NCI-H146 (cell line): ENCODE measurements at regions not wholly inside any gene's neighbourhood (a gene's known extent, or its start where the extent isn't known, plus 50 kb on each side); places are given as distances from the start of the nearest gene placed in this dataset.
"Not testable (repeated sequence)": the region's sequence is repeated elsewhere in the genome, so short reads cannot be mapped to it uniquely, and the experiment has no call there.

ENCODE experiments used
- DNase-seq: peaks from one replicate; lab custom pipeline; 2025; lab: John Stamatoyannopoulos, UW

DNA sequence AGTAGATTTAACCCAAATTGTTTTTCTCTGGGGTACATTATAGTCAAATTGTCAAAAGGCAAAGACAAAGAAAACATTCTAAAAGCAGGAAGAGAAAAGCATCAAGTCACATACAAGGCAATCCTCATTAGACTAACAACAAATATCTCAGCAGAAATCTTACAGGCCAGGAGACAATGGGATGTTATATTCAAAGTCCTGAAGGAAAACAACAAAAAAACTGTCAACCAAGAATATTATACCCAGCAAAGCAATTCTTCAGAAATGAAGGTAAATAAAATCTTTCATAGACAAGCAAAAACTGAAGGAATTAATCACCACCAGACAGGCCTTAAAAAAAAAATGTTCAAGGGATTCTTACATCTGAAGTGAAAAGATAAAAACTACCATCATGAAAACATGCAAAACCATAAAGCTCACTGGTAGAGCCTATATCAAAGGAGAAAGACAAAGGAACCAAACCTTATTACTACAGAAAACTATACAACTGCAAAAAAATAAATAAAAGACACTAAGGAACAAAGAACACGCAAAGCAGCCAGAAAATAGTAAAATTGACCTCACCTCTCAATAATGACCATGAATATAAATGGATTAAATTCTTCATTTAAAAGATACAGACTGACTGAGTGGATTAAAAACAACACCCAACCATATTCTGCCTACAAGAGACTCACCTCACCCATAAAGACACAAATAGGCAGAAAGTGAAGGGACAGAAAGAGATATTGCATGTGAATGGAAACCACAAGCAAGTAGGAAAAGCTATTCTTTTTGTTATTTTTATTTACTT lies 113.8 kb upstream of the ZC3H11B start:
- DNase-seq: no peak

DNA sequence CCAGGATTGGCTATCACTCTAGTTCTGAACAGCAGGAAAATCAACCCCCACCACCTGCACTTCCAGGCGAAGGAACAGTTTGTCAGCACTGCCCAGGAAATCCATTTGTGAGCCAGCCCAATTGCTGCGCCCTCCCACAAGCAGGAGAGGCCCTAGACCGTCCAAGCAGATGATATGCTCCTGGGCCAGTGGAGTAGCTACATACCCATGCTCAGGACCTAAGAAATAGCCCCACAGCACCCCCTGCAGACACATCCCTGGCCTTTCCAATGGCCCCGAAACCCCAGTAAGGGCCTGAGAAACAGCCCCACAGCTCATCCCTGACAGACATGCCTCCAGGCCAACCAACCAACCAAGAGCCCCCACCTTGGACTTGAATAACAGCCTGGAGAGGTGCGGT lies 111.5 kb upstream of the ZC3H11B start:
- DNase-seq: no peak

DNA sequence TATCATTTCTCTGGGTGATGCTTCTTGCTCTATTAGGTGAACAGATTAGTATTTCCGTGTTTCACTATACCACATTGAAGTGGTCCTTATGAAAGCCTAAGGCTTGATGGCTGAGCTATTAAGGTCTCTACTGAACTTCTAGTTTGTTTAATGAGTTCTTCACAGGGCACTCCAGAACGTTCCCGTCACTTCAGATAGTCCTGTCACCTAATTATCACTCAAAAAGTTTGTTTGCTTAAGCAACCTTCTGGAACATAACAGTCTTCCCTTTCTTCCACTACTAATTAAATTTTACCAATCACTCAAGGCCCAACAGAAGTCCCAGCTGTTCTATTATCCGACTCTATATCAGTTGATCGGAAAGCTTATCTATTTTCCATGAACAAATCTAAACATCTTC lies 104.6 kb upstream of the ZC3H11B start:
- no peak for DNase-seq

DNA sequence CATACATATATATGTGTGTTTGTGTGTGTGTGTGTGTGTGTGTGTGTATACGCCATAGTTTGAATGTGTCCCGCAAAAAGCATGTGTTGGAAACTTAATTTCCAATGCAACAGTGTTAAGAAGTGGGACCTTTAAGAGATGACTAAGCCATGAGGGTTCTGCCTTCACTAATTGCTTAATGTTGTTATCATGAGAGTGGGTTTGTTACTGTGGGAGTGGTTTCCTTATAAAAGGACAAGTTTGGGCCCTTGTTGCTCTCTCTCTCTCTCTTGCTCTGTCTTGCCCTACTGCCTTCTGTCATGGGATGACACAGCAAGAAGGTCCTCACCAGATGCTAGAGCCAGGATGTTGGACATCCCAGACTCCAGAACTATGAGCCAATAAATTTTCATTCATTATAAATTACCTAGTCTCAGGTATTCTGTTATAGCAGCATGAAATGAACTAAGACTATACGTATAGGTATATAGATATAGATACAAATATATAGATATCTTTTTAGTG lies 103.8 kb upstream of the ZC3H11B start:
- no peak for DNase-seq

DNA sequence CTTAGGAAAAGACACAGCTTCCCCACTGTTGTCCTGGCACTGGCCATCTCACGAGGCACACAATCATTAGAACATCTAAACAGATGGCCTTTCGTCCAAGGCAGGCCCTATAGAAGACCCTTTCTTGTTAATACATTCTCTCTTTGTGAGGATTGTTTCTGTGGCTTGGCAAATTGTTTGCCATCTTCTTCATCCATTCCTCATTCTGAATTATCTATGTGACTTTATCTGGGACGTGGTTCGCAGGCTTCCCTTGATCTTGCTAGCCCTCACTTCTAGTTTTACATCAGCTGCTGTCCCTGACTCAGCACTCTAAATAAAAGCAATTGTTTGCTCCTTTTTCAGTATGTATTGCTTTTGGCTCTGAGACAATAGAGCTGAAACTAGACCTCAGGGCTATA lies 101.1 kb upstream of the ZC3H11B start:
- DNase-seq: no peak

DNA sequence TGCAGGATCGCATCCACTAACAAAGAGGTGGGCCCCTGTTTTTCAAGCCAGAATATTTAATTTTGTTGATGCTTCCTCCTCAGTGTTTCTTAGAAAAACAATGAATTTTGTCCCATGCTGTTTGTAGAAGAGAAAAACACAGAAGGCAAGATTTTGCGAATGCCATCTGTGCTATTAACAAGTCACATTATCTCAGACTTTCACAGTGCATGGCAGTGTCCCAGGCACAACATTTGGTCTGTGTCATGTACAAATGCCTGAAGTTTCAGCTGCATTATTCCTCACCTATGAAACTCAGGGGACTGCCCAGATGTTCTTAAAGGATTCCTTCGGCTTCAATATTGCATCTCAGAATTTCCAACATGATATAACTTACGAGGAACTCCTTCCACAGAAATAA lies 99.6 kb upstream of the ZC3H11B start:
- no peak for DNase-seq

DNA sequence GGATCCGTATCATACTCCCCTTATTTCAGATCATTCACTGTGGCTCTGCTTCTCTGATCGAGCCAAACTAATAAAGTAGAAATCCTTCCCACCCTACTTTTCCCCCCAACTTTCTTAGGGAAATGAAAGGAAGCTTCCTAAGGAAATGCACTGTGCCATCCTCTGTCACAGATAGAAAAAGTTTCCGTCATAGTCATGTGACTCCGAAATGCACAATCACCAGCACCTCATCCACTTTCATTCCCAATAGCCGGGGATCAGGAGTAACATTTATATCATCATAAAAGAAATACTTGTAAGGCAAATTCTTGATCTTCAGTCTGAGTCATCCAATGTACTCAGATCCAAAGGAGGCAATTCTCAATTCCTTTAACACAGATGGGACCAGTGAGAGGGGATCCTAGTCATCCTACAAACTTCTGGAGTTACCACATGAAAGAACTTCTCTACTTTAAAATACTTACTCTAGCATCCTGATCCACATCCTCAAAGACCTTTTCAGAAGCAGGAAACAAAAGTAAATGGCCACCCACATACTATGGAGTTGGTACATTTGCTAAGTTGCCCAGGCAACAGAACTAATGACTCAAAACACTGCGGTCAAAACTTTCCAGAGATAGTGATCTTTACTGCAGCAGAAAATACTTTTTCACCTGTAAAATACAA lies 97.8 kb upstream of the ZC3H11B start:
- no peak for DNase-seq

DNA sequence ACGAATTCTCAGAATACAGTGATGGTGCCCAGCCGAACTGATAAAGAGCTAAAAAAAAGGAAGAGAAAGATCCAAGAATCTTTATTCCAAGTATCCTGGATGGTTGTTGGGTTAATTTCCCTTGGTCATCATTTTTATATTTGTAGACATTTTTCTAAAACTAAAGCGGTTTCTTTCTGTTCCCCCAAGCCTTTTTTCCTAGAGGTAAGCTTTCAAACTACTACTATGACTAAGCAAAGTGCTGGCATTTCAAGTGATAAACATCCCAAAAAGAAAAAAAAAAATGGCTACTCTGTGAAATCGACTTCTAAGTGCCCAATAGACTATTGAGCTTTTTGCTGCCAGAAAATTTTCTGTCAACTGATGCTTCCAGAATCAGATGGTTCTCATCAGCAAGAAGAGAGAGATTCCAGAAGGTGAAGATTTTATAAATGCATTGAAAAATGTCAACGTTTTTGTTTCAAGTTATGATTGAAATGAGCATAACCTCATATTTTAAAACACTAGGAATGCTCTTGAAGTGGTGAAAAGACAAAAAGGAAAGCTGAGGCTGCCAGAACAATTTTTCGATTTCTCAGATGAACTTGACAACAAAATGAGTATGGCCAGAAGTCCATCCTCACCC lies 96.1 kb upstream of the ZC3H11B start:
- no peak for DNase-seq

DNA sequence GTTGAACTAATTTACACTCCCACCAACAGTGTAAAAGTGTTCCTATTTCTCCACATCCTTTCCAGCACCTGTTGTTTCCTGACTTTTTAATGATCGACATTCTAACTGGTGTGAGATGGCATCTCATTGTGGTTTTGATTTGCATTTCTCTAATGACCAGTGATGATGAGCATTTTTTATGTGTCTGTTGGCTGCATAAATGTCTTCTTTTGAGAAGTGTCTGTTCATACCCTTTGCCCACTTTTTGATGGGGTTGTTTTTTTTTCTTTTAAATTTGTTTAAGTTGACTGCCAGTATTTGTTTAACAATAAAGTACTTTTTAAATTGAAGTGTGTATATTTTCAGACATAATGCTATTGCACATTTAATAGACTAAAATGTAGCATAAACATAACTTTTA lies 95.0 kb upstream of the ZC3H11B start:
- not testable (repeated sequence) for DNase-seq

DNA sequence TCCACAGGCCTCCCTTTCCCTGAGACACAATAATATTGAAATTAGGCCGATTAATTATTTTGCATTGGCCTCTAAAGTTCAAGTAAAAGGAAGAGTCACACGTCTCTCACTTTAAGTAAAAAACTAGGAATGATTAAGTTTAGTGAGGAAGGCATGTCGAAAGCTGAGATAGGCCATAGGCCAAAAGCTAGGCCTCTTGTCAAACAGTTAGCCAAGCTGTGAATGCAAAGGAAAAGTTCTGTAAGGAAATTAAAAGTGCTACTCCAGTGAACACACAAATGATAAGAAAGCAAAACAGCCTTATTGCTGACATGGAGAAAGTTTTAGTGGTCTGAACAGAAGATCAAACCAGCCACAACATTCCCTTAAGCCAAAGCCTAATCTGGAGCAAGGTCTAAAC lies 91.4 kb upstream of the ZC3H11B start:
- DNase-seq: not testable (repeated sequence)

DNA sequence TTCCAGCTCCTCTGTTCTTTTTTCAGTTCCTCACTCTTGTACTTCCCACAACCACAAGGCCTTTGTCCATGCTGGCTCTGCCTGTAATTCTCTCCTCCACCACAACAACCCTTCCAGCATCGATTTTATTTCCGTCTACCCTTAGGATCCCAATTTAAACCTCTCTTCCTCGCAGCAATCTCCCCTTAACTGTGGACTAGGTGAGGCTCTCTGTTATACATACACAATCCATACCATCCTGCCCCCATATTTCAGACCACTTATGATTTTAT lies 90.4 kb upstream of the ZC3H11B start:
- no peak for DNase-seq

DNA sequence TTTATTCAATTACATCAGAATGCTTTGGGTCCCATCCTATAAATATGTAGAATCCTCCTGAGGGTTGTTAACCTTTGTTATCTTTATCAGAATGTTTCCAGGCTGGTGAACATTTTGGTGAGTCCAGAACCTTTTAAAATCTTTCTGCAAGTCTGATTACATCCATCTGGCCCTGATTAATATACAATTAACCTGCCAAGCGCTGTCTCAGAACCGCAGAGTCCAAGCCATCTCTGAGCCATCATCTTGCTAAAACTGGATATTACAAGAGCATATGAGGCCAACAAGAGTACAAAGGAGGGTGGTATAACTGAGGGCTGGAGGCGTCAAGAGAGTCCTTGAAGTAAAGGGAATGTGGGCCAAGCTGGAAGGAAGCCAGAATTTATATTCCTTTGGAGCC lies 88.6 kb upstream of the ZC3H11B start:
- DNase-seq: no peak

DNA sequence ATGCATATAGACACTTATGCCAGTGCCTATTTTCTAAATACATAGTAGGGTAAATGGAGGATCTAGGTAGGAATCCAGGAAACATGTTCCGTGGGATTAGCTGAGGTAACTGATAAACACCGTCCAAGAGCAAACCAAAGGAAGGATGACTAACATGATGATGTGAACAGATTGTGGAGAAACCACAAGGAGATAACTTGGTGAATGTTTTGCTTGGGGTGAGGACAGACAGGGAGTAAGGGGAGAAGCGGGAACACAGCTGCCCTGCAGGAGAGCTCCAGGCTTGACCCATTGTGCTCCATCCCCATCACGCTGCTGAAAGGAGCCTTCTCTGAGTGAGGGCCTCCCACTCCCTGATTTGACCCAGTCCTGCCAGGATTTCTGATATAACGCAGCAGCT lies 87.0 kb upstream of the ZC3H11B start:
- no peak for DNase-seq

DNA sequence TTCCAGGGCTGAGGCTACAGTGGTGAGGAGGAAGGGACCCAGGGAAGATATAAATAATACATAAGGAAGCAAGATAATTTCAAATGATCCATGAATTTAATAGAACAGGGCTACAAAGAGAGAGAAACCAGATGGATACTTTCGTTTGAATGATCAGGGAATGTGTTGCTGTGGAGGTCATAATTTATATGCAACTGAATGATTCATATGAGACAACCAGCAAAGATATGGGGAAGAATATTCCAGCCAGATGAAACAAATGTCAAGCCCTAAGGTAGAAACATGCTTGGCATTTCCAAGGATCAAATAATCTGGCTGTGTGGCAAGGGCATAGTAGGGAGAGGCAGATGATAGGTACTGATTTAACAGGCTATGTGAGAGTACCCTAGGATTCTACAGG lies 84.8 kb upstream of the ZC3H11B start:
- DNase-seq: no peak

DNA sequence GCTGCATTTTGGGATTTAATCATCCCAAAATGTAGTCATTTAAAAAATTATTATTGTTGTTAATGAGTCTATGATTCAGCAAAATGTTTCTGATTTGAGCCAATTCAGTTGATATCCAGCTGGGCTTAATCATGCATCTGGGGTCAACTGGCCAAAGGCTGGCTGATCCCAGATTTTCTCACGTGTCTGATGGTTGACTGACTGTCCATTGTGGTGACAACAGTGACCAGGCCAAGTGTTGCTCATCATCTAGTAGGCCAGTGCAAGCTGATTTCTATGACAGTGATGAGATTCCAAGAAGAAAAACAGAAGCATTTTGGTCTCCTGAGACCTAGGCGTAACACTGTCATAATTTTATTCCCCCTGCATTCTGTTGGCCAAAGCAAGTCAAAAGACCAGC lies 80.1 kb upstream of the ZC3H11B start:
- DNase-seq: no peak

DNA sequence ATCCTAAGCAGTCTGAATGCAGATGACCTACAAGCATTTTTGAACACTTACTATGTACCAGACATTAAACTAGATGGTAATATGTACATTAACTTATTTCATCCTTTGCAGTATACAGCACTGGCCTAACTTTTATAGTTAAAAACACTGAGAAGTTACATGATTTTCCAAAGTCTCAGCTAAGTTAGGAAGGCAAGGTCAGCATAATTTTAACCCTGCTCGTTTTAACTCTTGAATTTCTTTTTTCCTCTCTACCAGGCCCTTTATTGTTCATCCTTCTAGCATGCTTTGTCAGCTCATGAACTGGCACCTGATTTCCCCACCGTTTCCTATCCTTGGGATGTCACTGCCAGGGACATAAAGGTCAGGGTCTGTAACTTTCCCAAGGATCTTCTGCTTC lies 76.9 kb upstream of the ZC3H11B start:
- no peak for DNase-seq

DNA sequence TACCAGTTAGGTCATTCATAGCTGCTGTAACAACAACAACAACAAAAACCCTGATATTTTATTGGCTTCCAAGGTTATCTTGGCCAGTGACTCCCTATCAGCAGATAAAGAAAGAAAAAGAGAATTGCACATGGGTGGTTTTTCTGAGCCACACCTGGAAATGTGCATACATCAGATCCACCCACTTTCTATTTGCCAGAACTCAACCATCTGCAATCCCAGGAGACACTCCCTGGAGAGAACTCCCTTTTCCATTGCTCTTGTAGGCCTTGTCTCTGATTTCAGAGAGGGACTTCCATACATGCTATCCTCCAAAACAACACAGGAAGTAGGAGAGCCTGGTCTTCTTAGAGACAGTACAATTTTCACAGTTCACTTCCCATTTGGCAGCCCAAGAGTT lies 74.9 kb upstream of the ZC3H11B start:
- DNase-seq: no peak

DNA sequence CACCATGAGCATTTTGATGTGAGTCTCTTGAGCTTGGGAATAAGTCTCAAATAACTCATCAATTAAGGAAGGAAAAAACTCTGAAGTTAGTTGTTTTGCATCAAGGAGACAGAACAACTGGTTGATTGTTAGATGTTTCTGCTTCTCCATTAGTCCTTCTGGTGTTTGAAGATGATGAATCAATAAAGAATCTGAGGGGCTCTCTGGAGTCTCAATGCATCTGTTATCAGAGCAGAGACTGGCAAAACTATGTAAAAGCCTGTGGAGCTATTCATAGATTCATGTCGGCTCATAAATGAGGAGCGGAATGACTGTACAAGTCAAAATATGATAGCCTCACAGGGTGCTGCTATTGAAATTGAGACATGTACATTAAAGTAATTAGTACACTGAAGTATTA lies 73.3 kb upstream of the ZC3H11B start:
- DNase-seq: no peak

DNA sequence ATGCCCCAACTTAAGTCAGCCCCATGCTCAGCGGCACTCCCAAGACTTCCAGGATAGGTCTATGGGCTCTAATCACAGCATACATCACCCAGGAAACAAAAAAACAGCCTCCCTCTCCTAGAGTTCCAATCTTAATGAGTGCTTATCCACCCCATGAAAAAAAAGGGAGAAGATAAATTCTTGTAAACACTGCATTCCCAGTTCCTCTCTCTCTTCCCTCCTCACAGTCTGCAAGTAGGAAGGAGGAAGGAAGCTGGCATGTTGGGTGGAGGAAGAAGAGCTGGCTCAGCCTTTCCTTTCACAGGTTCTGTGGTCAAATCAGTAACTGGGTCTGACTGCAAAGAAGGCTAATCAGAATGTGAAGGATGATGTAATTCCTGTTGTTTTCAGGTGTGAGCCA lies 69.9 kb upstream of the ZC3H11B start:
- no peak for DNase-seq

DNA sequence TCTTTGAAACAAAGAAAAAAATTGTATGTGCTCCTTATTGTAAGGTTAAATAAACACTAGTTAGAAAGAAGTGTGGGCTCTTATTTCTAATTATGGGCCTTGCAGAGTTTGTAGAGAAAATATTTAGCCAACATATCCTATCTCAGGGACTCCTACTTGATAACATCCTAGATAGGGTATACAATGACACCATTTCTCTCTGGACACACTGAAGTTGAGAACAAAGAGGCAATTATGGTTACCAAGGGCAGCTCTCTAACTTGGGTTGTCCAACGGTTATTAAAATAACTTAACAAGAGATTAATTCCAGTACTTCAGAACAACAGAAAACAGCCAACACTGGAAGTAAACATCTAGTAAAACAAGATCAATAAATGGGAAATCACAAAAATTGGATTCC lies 69.0 kb upstream of the ZC3H11B start:
- no peak for DNase-seq

DNA sequence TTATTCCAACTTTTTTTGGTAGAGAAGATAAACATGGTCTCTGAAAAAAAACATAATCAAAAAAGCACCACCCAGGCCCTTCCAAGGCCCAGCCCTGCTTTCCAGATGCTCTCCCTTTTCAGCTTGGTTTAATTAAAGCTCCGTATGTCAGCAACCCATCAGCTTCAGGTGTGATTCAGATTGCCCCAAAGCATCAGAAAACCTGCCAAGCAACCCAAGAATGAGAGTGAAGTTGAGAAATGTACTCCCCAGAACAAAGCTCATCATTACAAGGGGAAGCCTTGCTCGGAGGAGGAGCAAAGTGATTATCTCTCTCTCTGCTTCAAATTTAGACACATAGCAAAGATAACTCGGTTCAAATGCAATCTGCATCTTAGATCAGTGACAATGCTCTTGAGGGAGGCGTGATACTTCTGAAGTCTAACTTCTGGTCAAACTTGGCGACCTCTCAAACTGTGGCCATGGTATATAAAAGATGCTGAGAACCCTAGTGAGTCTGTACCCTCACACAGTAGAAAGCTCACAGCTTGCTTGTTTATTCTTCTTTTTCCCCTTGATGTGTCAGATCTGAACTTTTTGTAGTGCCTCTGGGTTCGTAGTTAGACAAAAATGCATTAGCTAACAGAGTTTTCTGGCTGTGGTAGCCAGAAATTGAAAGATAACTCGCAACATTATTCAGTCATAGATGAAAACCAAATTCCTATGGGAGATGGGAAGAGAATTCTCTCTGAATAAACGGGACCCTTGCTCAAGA lies 63.3 kb upstream of the ZC3H11B start:
- no peak for DNase-seq

DNA sequence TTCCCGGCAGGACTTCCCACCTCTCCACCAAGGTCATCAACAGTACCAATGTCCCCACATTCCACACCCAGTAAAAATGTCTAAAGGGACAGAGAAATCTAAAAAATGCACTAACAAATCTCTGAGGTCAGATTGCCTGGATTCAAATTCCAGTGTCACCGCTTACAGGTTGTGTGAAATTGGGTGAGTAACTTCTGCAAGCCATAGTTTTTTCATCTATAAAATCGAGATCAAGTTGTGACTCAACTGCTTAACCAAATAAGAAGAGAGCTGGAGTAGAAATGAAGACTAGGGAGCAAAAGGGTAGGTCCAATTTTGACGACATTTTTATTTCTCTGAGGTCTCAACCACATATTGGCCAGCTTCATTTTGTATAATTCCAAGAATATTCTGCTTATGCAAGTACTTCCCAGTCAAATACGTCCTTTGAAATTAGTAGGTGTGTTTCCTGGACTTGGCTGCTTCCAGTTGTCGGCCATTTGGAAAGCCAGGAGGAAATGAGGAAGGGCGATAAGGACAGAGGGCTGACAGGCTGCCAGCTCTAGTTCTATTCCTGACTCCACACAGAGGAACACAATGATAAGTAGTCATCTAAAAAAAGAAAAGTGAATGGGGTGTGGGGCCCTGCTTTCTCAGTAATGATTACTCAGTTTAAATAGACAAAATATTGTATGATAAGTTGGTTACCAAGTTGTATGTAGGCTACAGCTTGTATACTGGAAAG lies 57.7 kb upstream of the ZC3H11B start:
- no peak for DNase-seq
